ENCODE measurements at regions not wholly inside any gene's neighbourhood (a gene's known extent, or its start where the extent isn't known, plus 50 kb on each side); places are given as distances from the start of the nearest gene placed in this dataset.

- no peaks in the 10 kb centered on the region for H3K9me3 ChIP-seq (ENCODE audit: control insufficient read depth, low read depth, low read length)
Measured at GRCh38 chr3:18008706-18009368, 266.4 kb upstream of the TBC1D5 start.

More at GRCh38 chr3:18008706-18009368, 266.4 kb upstream of the TBC1D5 start:
- no peak overlapping the region for H3K9ac ChIP-seq (ENCODE audit: extremely low read depth, insufficient read length, low read length)
- peaks cover 3 to 5% of the 10 kb centered on the region in 2 experiments; a peak in 2 of 5 replicates for H3K9me3 Mint-ChIP-seq
- H3K4ac ChIP-seq (ENCODE audit: low read depth, low read length), result no peak overlapping the region
- H3K56ac ChIP-seq (ENCODE audit: insufficient read length, low read depth, low read length), result no peak overlapping the region
- DNase-seq, result no peak
- no peak overlapping the region for H3K27ac ChIP-seq (ENCODE audit: insufficient read length, low read depth, low read length)
- H2BK20ac ChIP-seq (ENCODE audit: low read depth, low read length, poor library complexity, severe bottlenecking), result no peak overlapping the region
- no peak overlapping the region for H3K18ac ChIP-seq (ENCODE audit: insufficient read length, low read depth, low read length)
- H2BK120ac ChIP-seq (ENCODE audit: low read depth, low read length, poor library complexity, severe bottlenecking), result no peak overlapping the region
- no peak overlapping the region for H2AFZ ChIP-seq (ENCODE audit: low read length)
- no peak overlapping the region for H3K4me3 Mint-ChIP-seq
- no peak overlapping the region for H3T11ph ChIP-seq (ENCODE audit: low read length)
- H3K14ac ChIP-seq (ENCODE audit: insufficient read depth, low read length), result no peak overlapping the region
- H3K23me2 ChIP-seq (ENCODE audit: insufficient read length, low read depth, low read length, poor library complexity, severe bottlenecking), result no peaks in the 10 kb centered on the region
- H3K36me3 Mint-ChIP-seq (ENCODE audit: insufficient read depth in 1 of 3, low read depth in 3 of 3), result peaks cover 5 to 24% (median 17%) of the 10 kb centered on the region in 3 experiments; a peak in 6 of 7 replicates
- no peaks in the 10 kb centered on the region; the same call in 1 of the 2 replicates for H3K27me3 Mint-ChIP-seq (ENCODE audit: low read depth)
- H2BK5ac ChIP-seq (ENCODE audit: insufficient read length, low read length), result no peak overlapping the region
- no peak overlapping the region for H4K8ac ChIP-seq (replicated peaks; ENCODE audit: insufficient read length, low read depth, low read length)
- H2BK15ac ChIP-seq (ENCODE audit: low read depth, low read length), result no peak overlapping the region
- no peaks in the 10 kb centered on the region for H3K4me1 Mint-ChIP-seq
- H3K27me3 ChIP-seq (ENCODE audit: insufficient read depth, low read length), result no peaks in the 10 kb centered on the region
- no peak overlapping the region for H2AK5ac ChIP-seq (ENCODE audit: insufficient read length, low read length)
- no peaks in the 10 kb centered on the region for H3K79me2 ChIP-seq (ENCODE audit: insufficient read depth, low read length)
- no peak overlapping the region for H2BK12ac ChIP-seq (ENCODE audit: insufficient read length, low read depth, low read length)
- WGBS (ENCODE audit: extremely low coverage, insufficient read length, low lambda C conversion rate), result no CpG with 5 or more reads among the region's 5 CpGs
- H3K4me1 ChIP-seq (ENCODE audit: insufficient read depth, low read length), result no peaks in the 10 kb centered on the region
- H4K91ac ChIP-seq (ENCODE audit: insufficient read length, low read depth, low read length), result no peak overlapping the region
- no peak overlapping the region for H4K5ac ChIP-seq (ENCODE audit: insufficient read length, low read depth, low read length)
- TF ChIP-seq CTCF (conservative IDR thresholded peaks at IDR 0.05), result no peak
- no peak overlapping the region for H3K4me2 ChIP-seq (ENCODE audit: insufficient read depth, insufficient read length, low read length)
- no peaks in the 10 kb centered on the region for H4K20me1 ChIP-seq (ENCODE audit: control insufficient read depth, insufficient read depth, insufficient read length)
- H3K79me1 ChIP-seq (ENCODE audit: insufficient read depth, low read depth, low read length, poor library complexity, severe bottlenecking), result no peaks in the 10 kb centered on the region
- no peak overlapping the region for H3K27ac Mint-ChIP-seq
- H3K23ac ChIP-seq (ENCODE audit: insufficient read length, low read depth, low read length), result no peak overlapping the region
